ENCODE measurements at regions not wholly inside any gene's neighbourhood (a gene's known extent, or its start where the extent isn't known, plus 50 kb on each side); places are given as distances from the start of the nearest gene placed in this dataset.

GRCh38 chr2:14543284-14543683, 89.2 kb upstream of the LRATD1 start:
- Histone ChIP-seq H2BK12ac (ENCODE audit: low read depth, low read length) (no peak overlapping the region), H3K4me2 (ENCODE audit: insufficient read depth in 1 of 2, low read depth in 2 of 2, low read length in 2 of 2) (no peak overlapping the region), H3K27me3 (replicated peaks in 1 of 4; ENCODE audit: control insufficient read depth in 3 of 4, extremely low read depth in 1 of 4, insufficient read depth in 3 of 4, low read length in 3 of 4) (no peaks in the 10 kb centered on the region), H2AFZ (ENCODE audit: low read length) (no peak overlapping the region), H3K4ac (replicated peaks; ENCODE audit: insufficient read length, low read depth, low read length) (no peak overlapping the region), H3K18ac (ENCODE audit: extremely low read depth, low read length) (no peak overlapping the region), H3K14ac (ENCODE audit: insufficient read length) (no peak overlapping the region), H3K23me2 (ENCODE audit: low read depth, low read length) (no peaks in the 10 kb centered on the region), H3K79me2 (ENCODE audit: control insufficient read depth in 1 of 2, insufficient read depth in 2 of 2, low read length in 2 of 2) (no peaks in the 10 kb centered on the region), H3K4me1 (replicated peaks in 1 of 4; ENCODE audit: control insufficient read depth in 3 of 4, insufficient read depth in 4 of 4, low read length in 3 of 4) (no peaks in the 10 kb centered on the region), H2BK120ac (replicated peaks; ENCODE audit: low read depth, low read length) (no peak overlapping the region), H3K36me3 (ENCODE audit: control insufficient read depth in 2 of 4, insufficient read depth in 4 of 4, low read length in 3 of 4) (no peaks in the 10 kb centered on the region), H2AK5ac (ENCODE audit: low read depth, low read length) (no peak overlapping the region), H2BK5ac (ENCODE audit: low read depth, low read length) (no peak overlapping the region), H3K79me1 (ENCODE audit: low read depth, low read length) (no peaks in the 10 kb centered on the region), H3K27ac (ENCODE audit: low read depth, low read length) (no peak overlapping the region), H4K5ac (ENCODE audit: insufficient read length, low read depth, low read length) (no peak overlapping the region), H3K9ac (replicated peaks in 1 of 4; ENCODE audit: extremely low read depth in 1 of 4, low read depth in 3 of 4, low read length in 3 of 4) (no peak overlapping the region), H4K91ac (replicated peaks; ENCODE audit: insufficient read length, low read length) (no peak overlapping the region), H2BK20ac (ENCODE audit: low read length) (no peak overlapping the region), H3K56ac (replicated peaks; ENCODE audit: insufficient read length, low read depth, low read length) (no peak overlapping the region), H4K8ac (ENCODE audit: extremely low read depth, insufficient read depth, low read length) (no peak overlapping the region), H4K20me1 (replicated peaks in 1 of 2; ENCODE audit: control insufficient read depth in 1 of 2, insufficient read depth in 2 of 2, low read length in 2 of 2) (no peaks in the 10 kb centered on the region), H3K9me3 (ENCODE audit: insufficient read depth in 2 of 2, low read depth in 1 of 2, low read length in 1 of 2) (0 out of 4 replicates have a peak, but pooled peaks cover 0 to 5% of the 10 kb centered on the region in 2 experiments), H3K23ac (ENCODE audit: insufficient read length) (no peak overlapping the region), H3K4me3 (ENCODE audit: extremely low read depth in 1 of 4, insufficient read depth in 2 of 4, low read depth in 3 of 4, low read length in 4 of 4) (no peak overlapping the region), H2BK15ac (ENCODE audit: low read length) (no peak overlapping the region)
- FAIRE-seq (no peak), DNase-seq (ENCODE audit: low read depth in 1 of 2, low spot score in 2 of 2) (no peak)
- ChIA-PET POLR2A (ENCODE audit: partially characterized antibody) (no interaction called here), CTCF (ENCODE audit: partially characterized antibody) (no interaction called here)
- WGBS, 2 experiments (ENCODE audit: extremely low coverage in 1 of 2, insufficient coverage in 1 of 2, insufficient read length in 1 of 2, insufficient replicate concordance in 2 of 2, low coverage in 1 of 2, low lambda C conversion rate in 2 of 2, missing lambda C conversion rate in 1 of 2) = 86% methylated on average over 4 of the region's 4 CpGs; no CpG with 5 or more reads in 1 of the 2 experiments
- TF ChIP-seq NRF1 (IDR thresholded peaks at IDR 0.05; ENCODE audit: low read depth, low read length) = no peak
- no peak for TF ChIP-seq KDM5A (IDR thresholded peaks at IDR 0.05; ENCODE audit: low read length)
- TF ChIP-seq SP1 (IDR thresholded peaks at IDR 0.05; ENCODE audit: low read depth, low read length) = no peak
- no peak for TF ChIP-seq RXRA (IDR thresholded peaks at IDR 0.05; ENCODE audit: insufficient read depth, low read depth, low read length)
- TF ChIP-seq ATF2 (IDR thresholded peaks at IDR 0.05; ENCODE audit: low read length) = no peak
- no peak for TF ChIP-seq CEBPB (IDR thresholded peaks at IDR 0.05; ENCODE audit: low read depth, low read length)
- TF ChIP-seq RNF2 (IDR thresholded peaks at IDR 0.05; ENCODE audit: borderline replicate concordance, low read depth, low read length, missing control alignments, poor library complexity, severe bottlenecking) = no peak
- TF ChIP-seq POLR2AphosphoS5 (IDR thresholded peaks at IDR 0.05; ENCODE audit: low read depth, low read length) = no peak
- TF ChIP-seq MAFK (IDR thresholded peaks at IDR 0.05; ENCODE audit: low read depth, low read length) = no peak
- TF ChIP-seq CTBP2 (IDR thresholded peaks at IDR 0.05; ENCODE audit: borderline replicate concordance, insufficient read depth, insufficient read length, low read length) = no peak
- no peak for TF ChIP-seq KDM4A (IDR thresholded peaks at IDR 0.05; ENCODE audit: low read depth, low read length, severe bottlenecking)
- no peak for TF ChIP-seq CBX8 (IDR thresholded peaks at IDR 0.05; ENCODE audit: borderline replicate concordance, low read depth, low read length)
- TF ChIP-seq POLR2A (IDR thresholded peaks at IDR 0.05; ENCODE audit: control extremely low read depth in 1 of 2, low read depth in 2 of 2, low read length in 2 of 2) = no peak
- TF ChIP-seq PHF8 (conservative IDR thresholded peaks at IDR 0.05; ENCODE audit: low read depth, low read length) = no peak

All from H1 (cell line).